ENCODE measurements at regions not wholly inside any gene's neighbourhood (a gene's known extent, or its start where the extent isn't known, plus 50 kb on each side); places are given as distances from the start of the nearest gene placed in this dataset.

DNA sequence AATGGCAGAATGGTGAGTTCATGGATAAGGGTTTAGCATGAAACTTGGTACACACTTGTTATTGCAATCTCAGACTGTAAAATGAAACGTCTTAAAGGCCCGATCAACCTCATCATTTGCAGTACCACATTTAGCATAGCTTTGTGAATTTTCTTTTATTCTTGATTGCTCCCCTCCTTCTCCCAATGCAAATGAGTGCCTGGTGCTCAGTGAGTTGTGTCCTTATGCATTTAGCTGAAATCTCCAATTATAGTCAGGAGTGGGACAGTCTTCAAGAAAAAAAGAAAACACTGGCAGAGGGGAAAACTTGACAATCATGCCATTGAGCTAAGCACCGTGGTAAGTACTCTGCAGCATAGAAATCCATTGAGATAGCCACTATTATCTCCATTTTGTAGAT lies 161.0 kb upstream of the HMCN1 start:
- Histone ChIP-seq H3K4me3 (no peak overlapping the region), H3K27me3 (no peaks in the 10 kb centered on the region), H3K4me1 (no peaks in the 10 kb centered on the region), H3K9me3 (peaks cover 0 to 1% (median under 1%) of the 10 kb centered on the region in 4 donors), H3K36me3 (no peaks in the 10 kb centered on the region), H3K27ac (no peak overlapping the region)
- WGBS, 2 donors = 71 to 76% methylated on average over 3 of the region's 3 CpGs
- TF ChIP-seq POLR2AphosphoS5 (IDR thresholded peaks at IDR 0.05) (no peak), EP300 (IDR thresholded peaks at IDR 0.05) (no peak), POLR2A (IDR thresholded peaks at IDR 0.05) (no peak)
- TF ChIP-seq, protein P1, sequence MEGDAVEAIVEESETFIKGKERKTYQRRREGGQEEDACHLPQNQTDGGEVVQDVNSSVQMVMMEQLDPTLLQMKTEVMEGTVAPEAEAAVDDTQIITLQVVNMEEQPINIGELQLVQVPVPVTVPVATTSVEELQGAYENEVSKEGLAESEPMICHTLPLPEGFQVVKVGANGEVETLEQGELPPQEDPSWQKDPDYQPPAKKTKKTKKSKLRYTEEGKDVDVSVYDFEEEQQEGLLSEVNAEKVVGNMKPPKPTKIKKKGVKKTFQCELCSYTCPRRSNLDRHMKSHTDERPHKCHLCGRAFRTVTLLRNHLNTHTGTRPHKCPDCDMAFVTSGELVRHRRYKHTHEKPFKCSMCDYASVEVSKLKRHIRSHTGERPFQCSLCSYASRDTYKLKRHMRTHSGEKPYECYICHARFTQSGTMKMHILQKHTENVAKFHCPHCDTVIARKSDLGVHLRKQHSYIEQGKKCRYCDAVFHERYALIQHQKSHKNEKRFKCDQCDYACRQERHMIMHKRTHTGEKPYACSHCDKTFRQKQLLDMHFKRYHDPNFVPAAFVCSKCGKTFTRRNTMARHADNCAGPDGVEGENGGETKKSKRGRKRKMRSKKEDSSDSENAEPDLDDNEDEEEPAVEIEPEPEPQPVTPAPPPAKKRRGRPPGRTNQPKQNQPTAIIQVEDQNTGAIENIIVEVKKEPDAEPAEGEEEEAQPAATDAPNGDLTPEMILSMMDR (IDR thresholded peaks at IDR 0.05) = no peak
- no peak for DNase-seq
- intact Hi-C loops (cut with DNase I) = no loop called here

- Histone ChIP-seq H3K27ac (no peak overlapping the region), H3K4me1 (peaks cover 0 to 4% (median 0%) of the 10 kb centered on the region in 4 donors), H3K36me3 (no peaks in the 10 kb centered on the region), H3K27me3 (no peaks in the 10 kb centered on the region), H3K9me3 (no peaks in the 10 kb centered on the region), H3K4me3 (no peak overlapping the region)
- TF ChIP-seq, protein P1 (IDR thresholded peaks at IDR 0.05) = no peak
- TF ChIP-seq POLR2A (IDR thresholded peaks at IDR 0.05) (no peak), POLR2AphosphoS5 (IDR thresholded peaks at IDR 0.05) (no peak), EP300 (IDR thresholded peaks at IDR 0.05) (no peak)
- 25 to 67% methylated on average over 5 of the region's 5 CpGs for WGBS, 2 donors
- DNase-seq = no peak
- intact Hi-C loops (cut with DNase I) = no loop called here
Observed at GRCh38 chr1:185570962-185571361, 163.2 kb upstream of the HMCN1 start.

- Histone ChIP-seq H3K36me3 (no peaks in the 10 kb centered on the region), H3K4me1 (peaks cover 0 to 4% (median 0%) of the 10 kb centered on the region in 4 donors), H3K4me3 (no peak overlapping the region), H3K27ac (no peak overlapping the region), H3K9me3 (no peaks in the 10 kb centered on the region), H3K27me3 (no peaks in the 10 kb centered on the region)
- DNase-seq = no peak
- TF ChIP-seq EP300 (IDR thresholded peaks at IDR 0.05) (no peak), POLR2AphosphoS5 (IDR thresholded peaks at IDR 0.05) (no peak), POLR2A (IDR thresholded peaks at IDR 0.05) (no peak)
- TF ChIP-seq, protein P1 (IDR thresholded peaks at IDR 0.05) = no peak
- WGBS, 2 donors = 65 to 81% methylated on average over 3 of the region's 3 CpGs
- intact Hi-C loops (cut with DNase I) = no loop called here
Observed at GRCh38 chr1:185568155-185569123, 165.8 kb upstream of the HMCN1 start.

DNA sequence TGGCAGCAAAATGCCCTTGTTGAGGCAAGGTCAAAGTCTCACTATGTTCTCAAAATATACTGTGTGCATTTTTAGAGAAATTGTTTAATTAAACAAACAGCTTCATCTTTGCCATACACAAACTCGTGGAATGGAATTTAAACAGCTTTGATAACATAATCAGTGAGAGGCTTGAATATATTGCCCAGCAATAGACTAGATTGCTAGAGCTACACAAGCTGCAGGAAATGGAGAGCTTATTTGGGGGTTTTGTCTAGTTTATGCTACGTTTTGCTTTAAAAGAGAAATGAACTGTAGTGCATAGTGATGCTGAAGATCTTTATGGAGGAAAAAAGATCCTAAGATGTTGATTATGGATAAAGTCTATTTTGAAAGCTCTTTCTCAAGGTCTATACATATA lies 166.8 kb upstream of the HMCN1 start:
- no peak overlapping the region for H3K27ac ChIP-seq
- DNase-seq = no peak
- no peaks in the 10 kb centered on the region for H3K36me3 ChIP-seq
- intact Hi-C loops (cut with DNase I) = no loop called here
- H3K9me3 ChIP-seq = no peaks in the 10 kb centered on the region
- TF ChIP-seq POLR2A (IDR thresholded peaks at IDR 0.05) = no peak
- TF ChIP-seq POLR2AphosphoS5 (IDR thresholded peaks at IDR 0.05) = no peak
- no peak for TF ChIP-seq EP300 (IDR thresholded peaks at IDR 0.05)
- no peaks in the 10 kb centered on the region for H3K27me3 ChIP-seq
- no peak overlapping the region for H3K4me3 ChIP-seq
- peaks cover 0 to 4% (median 0%) of the 10 kb centered on the region in 4 donors for H3K4me1 ChIP-seq
- 6 to 13% methylated on average over 2 of the region's 2 CpGs for WGBS, 2 donors

DNA sequence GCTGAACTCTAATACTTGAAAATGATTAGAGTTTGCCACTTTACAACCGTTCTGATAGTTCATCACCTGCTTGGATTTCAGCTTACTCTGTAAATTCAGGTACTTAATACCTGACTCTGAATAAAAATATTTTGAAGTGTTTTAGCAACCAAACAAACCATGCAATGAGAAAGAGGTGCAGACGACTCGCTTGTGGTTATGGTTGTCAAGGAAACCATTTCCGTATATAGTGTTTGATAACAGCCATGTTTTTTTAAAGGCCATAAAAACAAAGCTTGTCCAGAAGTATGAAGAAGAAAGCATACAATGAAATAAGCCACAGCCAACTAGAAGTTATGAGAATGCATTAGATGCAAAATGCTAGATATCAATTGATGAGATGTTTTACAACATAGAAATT lies 167.2 kb upstream of the HMCN1 start:
- TF ChIP-seq POLR2AphosphoS5 (IDR thresholded peaks at IDR 0.05) = no peak
- TF ChIP-seq, protein P1 (IDR thresholded peaks at IDR 0.05) = no peak
- TF ChIP-seq POLR2A (IDR thresholded peaks at IDR 0.05) = no peak
- no peak for TF ChIP-seq EP300 (IDR thresholded peaks at IDR 0.05)
- peaks cover 0 to 4% (median 0%) of the 10 kb centered on the region in 4 donors for H3K4me1 ChIP-seq
- WGBS, 2 donors = 1 to 5% methylated on average over 4 of the region's 4 CpGs
- DNase-seq = no peak
- no peak overlapping the region for H3K27ac ChIP-seq
- H3K9me3 ChIP-seq = no peaks in the 10 kb centered on the region
- H3K36me3 ChIP-seq = no peaks in the 10 kb centered on the region
- H3K27me3 ChIP-seq = no peaks in the 10 kb centered on the region
- no peak overlapping the region for H3K4me3 ChIP-seq
- intact Hi-C loops (cut with DNase I) = no loop called here

Measured in sigmoid colon (tissue), 6 donors.